Panc1 (cell line): ENCODE measurements at regions not wholly inside any gene's neighbourhood (a gene's known extent, or its start where the extent isn't known, plus 50 kb on each side); places are given as distances from the start of the nearest gene placed in this dataset.

Experiments
- ATAC-seq: fragments of 200-7000 bp; cut with Tn5 transposase; 2 replicates; pipeline ENCODE4 v1.9.1; 2020; ENCODE audit warnings: mild to moderate bottlenecking, moderate library complexity
- BruUV-seq: library from RNA; stranded (reverse); fragments of 400-500 nt; replicated peaks from 2 replicates; lab custom pipeline; 2021; lab: Mats Ljungman, UMichigan
- CTCF ChIA-PET: fragments of 300-600 bp; sonication (Branson Sonifier 250); formaldehyde crosslinking; loops from one replicate; lab custom pipeline; 2022; ENCODE audit warnings: antibody characterized with exemption; lab: Charles Lee
- POLR2A ChIA-PET: fragments of 300-600 bp; sonication (Branson Sonifier 250); formaldehyde crosslinking; loops from one replicate; lab custom pipeline; 2022; ENCODE audit warnings: antibody characterized with exemption; lab: Charles Lee
- DNase-seq: peaks from one replicate; pipeline ENCODE4 v3.0.0-alpha.2; 2010; ENCODE audit warnings: low read depth, low spot score
- H3K27ac ChIP-seq: 2 replicates; pipeline ENCODE4 v1.5.1; 2011; ENCODE audit warnings: mild to moderate bottlenecking, low read length, inconsistent platforms
- H3K27me3 ChIP-seq: fragments of 200-500 bp; sonication (Bioruptor generic); 2 replicates; pipeline ENCODE4 v1.6.0; 2014; ENCODE audit warnings: low read length, inconsistent platforms; ENCODE audit not compliant: control insufficient read depth, insufficient read depth
- H3K36me3 ChIP-seq: fragments of 200-500 bp; sonication (Bioruptor generic); 2 replicates; pipeline ENCODE4 v1.5.1; 2014; ENCODE audit warnings: inconsistent platforms, mild to moderate bottlenecking, low read length, moderate library complexity; ENCODE audit not compliant: control insufficient read depth, insufficient read depth
- H3K4me1 ChIP-seq: 2 replicates; pipeline ENCODE4 v1.5.1; 2011; ENCODE audit warnings: inconsistent platforms, mild to moderate bottlenecking, low read length, moderate library complexity; ENCODE audit not compliant: control insufficient read depth, insufficient read depth
- H3K4me3 ChIP-seq, 2 experiments: 2 replicates each; pipeline ENCODE4 v1.5.1; 2011 to 2012; ENCODE audit warnings: low read depth in 2 of 2, low read length in 2 of 2, mild to moderate bottlenecking in 2 of 2, inconsistent platforms in 1 of 2, moderate library complexity in 1 of 2
- H3K9me3 ChIP-seq: fragments of 200-500 bp; sonication (Bioruptor generic); 2 replicates; pipeline ENCODE4 v1.5.1; 2014; ENCODE audit warnings: low read depth, mild to moderate bottlenecking, inconsistent platforms, low read length, moderate library complexity; ENCODE audit not compliant: control insufficient read depth, insufficient read depth
- POLR2AphosphoS5 ChIP-seq: IDR thresholded peaks from 2 replicates; pipeline ENCODE4 v1.6.1; 2012; ENCODE audit warnings: mild to moderate bottlenecking, low read depth, low read length, moderate library complexity
- SIN3A ChIP-seq: IDR thresholded peaks from 2 replicates; pipeline ENCODE4 v1.6.1; 2012; ENCODE audit warnings: low read depth, mild to moderate bottlenecking, low read length, moderate library complexity, borderline replicate concordance; ENCODE audit not compliant: insufficient read depth
- TCF7L2 ChIP-seq: IDR thresholded peaks from 2 replicates; pipeline ENCODE4 v1.6.1; 2011; ENCODE audit warnings: mild to moderate bottlenecking, low read depth, low read length, inconsistent platforms
- in situ Hi-C: cut with HindIII; loops from 2 replicates; pipeline ENCODE4 v1.10.0; 2016; ENCODE audit warnings: low sequenced_read_pairs, low pct_unique_long_range_greater_than_20kb
- intact Hi-C: fragments of 100-400 bp; cut with micrococcal nuclease; formaldehyde crosslinking; loops from one replicate; pipeline ENCODE4 v1.10.0; 2022; ENCODE audit not compliant: unreplicated experiment
- TF ChIP-seq, protein P1 (sequence below), 2 experiments: IDR thresholded peaks; 2 replicates each; pipeline ENCODE4 v1.6.1; 2011 to 2012; ENCODE audit warnings: low read depth in 2 of 2, control low read depth in 1 of 2, low read length in 1 of 2, mild to moderate bottlenecking in 1 of 2, moderate library complexity in 1 of 2; ENCODE audit not compliant: insufficient read depth in 1 of 2
- TF ChIP-seq, protein P2 (sequence below): fragments of 450-650 bp; IDR thresholded peaks from 2 replicates; pipeline ENCODE4 v1.5.1; 2017; ENCODE audit warnings: mild to moderate bottlenecking

GRCh38 chr4:52201715-52202114, 150.6 kb downstream of the SPATA18 start:
- CTCF ChIA-PET: no interaction called here
- no peaks in the 10 kb centered on the region for H3K4me1 ChIP-seq
- H3K27me3 ChIP-seq: no peaks in the 10 kb centered on the region
- POLR2A ChIA-PET: no interaction called here
- no peaks in the 10 kb centered on the region for H3K9me3 ChIP-seq
- no peak overlapping the region for H3K4me3 ChIP-seq
- intact Hi-C loops: no loop called here
- H3K36me3 ChIP-seq: no peaks in the 10 kb centered on the region
- in situ Hi-C loops: no loop called here
- ATAC-seq (no peak), DNase-seq (no peak)
- no peak for TF ChIP-seq SIN3A
- TF ChIP-seq POLR2AphosphoS5: no peak
- no peak for TF ChIP-seq TCF7L2
- TF ChIP-seq, protein P1, sequence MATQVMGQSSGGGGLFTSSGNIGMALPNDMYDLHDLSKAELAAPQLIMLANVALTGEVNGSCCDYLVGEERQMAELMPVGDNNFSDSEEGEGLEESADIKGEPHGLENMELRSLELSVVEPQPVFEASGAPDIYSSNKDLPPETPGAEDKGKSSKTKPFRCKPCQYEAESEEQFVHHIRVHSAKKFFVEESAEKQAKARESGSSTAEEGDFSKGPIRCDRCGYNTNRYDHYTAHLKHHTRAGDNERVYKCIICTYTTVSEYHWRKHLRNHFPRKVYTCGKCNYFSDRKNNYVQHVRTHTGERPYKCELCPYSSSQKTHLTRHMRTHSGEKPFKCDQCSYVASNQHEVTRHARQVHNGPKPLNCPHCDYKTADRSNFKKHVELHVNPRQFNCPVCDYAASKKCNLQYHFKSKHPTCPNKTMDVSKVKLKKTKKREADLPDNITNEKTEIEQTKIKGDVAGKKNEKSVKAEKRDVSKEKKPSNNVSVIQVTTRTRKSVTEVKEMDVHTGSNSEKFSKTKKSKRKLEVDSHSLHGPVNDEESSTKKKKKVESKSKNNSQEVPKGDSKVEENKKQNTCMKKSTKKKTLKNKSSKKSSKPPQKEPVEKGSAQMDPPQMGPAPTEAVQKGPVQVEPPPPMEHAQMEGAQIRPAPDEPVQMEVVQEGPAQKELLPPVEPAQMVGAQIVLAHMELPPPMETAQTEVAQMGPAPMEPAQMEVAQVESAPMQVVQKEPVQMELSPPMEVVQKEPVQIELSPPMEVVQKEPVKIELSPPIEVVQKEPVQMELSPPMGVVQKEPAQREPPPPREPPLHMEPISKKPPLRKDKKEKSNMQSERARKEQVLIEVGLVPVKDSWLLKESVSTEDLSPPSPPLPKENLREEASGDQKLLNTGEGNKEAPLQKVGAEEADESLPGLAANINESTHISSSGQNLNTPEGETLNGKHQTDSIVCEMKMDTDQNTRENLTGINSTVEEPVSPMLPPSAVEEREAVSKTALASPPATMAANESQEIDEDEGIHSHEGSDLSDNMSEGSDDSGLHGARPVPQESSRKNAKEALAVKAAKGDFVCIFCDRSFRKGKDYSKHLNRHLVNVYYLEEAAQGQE (IDR thresholded peaks at IDR 0.05; ENCODE audit: insufficient read depth in 1 of 2, low read depth in 2 of 2, low read length in 1 of 2): no peak
- TF ChIP-seq, protein P2, sequence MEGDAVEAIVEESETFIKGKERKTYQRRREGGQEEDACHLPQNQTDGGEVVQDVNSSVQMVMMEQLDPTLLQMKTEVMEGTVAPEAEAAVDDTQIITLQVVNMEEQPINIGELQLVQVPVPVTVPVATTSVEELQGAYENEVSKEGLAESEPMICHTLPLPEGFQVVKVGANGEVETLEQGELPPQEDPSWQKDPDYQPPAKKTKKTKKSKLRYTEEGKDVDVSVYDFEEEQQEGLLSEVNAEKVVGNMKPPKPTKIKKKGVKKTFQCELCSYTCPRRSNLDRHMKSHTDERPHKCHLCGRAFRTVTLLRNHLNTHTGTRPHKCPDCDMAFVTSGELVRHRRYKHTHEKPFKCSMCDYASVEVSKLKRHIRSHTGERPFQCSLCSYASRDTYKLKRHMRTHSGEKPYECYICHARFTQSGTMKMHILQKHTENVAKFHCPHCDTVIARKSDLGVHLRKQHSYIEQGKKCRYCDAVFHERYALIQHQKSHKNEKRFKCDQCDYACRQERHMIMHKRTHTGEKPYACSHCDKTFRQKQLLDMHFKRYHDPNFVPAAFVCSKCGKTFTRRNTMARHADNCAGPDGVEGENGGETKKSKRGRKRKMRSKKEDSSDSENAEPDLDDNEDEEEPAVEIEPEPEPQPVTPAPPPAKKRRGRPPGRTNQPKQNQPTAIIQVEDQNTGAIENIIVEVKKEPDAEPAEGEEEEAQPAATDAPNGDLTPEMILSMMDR: no peak
- no TSS peak for BruUV-seq
- no peak overlapping the region for H3K27ac ChIP-seq

GRCh38 chr4:52202251-52202779, 151.2 kb downstream of the SPATA18 start:
- CTCF ChIA-PET: no interaction called here

GRCh38 chr4:52202931-52203330, 151.8 kb downstream of the SPATA18 start:
- ATAC-seq: no peak
- intact Hi-C loops: no loop called here
- Histone ChIP-seq H3K36me3 (no peaks in the 10 kb centered on the region), H3K4me3 (no peak overlapping the region), H3K4me1 (no peaks in the 10 kb centered on the region), H3K27ac (no peak overlapping the region), H3K9me3 (no peaks in the 10 kb centered on the region), H3K27me3 (no peaks in the 10 kb centered on the region)
- CTCF ChIA-PET: no interaction called here
- DNase-seq: no peak
- no TSS peak for BruUV-seq
- POLR2A ChIA-PET: no interaction called here
- in situ Hi-C loops: no loop called here
- TF ChIP-seq POLR2AphosphoS5: no peak
- no peak for TF ChIP-seq SIN3A
- TF ChIP-seq, protein P1 (IDR thresholded peaks at IDR 0.05; ENCODE audit: insufficient read depth in 1 of 2, low read depth in 2 of 2, low read length in 1 of 2): no peak
- TF ChIP-seq TCF7L2: no peak
- TF ChIP-seq, protein P2: no peak

More at GRCh38 chr4:52202251-52202779, 151.2 kb downstream of the SPATA18 start:
- ATAC-seq: no peak
- H3K27me3 ChIP-seq: no peaks in the 10 kb centered on the region
- no peak for DNase-seq
- H3K4me1 ChIP-seq: no peaks in the 10 kb centered on the region
- no peaks in the 10 kb centered on the region for H3K36me3 ChIP-seq
- POLR2A ChIA-PET: no interaction called here
- no peak overlapping the region for H3K27ac ChIP-seq
- BruUV-seq: no TSS peak
- in situ Hi-C loops: no loop called here
- H3K9me3 ChIP-seq: no peaks in the 10 kb centered on the region
- TF ChIP-seq POLR2AphosphoS5 (no peak), SIN3A (no peak)
- intact Hi-C loops: no loop called here
- no peak overlapping the region for H3K4me3 ChIP-seq
